Stimulated activated CD4-positive, alpha-beta T cell treated with anti-CD3 and anti-CD28 coated beads, TNF-alpha, amount 100 ng/mL, for 24 hours (primary cell): ENCODE measurements at regions not wholly inside any gene's neighbourhood (a gene's known extent, or its start where the extent isn't known, plus 50 kb on each side); places are given as distances from the start of the nearest gene placed in this dataset.

Experiments
- DNase-seq, 3 experiments: peaks; one replicate each; pipeline ENCODE4 v3.0.0-alpha.2; 2020; ENCODE audit warnings: low read depth in 3 of 3

- no peak for DNase-seq
Observed at GRCh38 chr2:21693081-21693480, 569.3 kb downstream of the TDRD15 start.

DNA sequence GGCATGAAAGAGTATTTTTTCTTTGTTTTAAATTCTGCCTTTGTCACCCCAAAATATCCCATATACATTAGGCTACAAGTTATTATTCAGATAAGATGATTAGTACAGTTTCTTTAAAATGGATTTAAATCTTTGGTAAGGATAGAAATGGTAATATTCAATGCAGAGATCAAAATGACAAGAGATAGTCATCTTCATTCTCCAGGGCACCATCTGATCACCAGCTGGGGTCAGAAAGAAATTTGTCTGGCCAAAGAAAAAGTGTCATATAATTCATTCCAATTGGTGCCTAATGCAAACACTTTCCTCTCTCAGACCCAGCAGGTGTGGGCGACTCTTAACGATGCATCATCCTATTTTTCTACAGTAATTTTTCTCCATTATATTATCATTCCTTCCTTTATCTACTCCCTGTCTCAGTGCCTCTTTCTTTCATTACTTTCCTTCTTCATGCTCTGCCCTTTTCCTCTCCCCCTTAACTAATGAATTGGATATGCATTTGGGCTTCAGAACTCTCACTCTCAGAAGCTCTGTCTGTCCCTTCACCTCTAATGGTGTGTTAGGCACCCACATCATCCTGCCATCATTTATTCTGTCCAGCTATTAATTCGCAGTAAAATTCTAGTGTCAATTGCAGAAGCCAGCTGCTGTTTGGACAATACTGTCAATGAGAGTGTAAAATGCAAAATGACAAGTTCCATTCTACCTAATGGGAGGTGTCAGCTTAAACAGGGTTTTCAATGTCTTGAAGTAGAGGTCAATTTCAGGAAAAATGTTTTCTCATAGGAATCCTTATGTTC is 570.5 kb downstream of the TDRD15 start:
- DNase-seq, result no peak

GRCh38 chr2:21696900-21697299 is 573.1 kb downstream of the TDRD15 start:
- DNase-seq, result no peak

GRCh38 chr2:21700644-21701043 is 576.9 kb downstream of the TDRD15 start:
- DNase-seq, result no peak

DNA sequence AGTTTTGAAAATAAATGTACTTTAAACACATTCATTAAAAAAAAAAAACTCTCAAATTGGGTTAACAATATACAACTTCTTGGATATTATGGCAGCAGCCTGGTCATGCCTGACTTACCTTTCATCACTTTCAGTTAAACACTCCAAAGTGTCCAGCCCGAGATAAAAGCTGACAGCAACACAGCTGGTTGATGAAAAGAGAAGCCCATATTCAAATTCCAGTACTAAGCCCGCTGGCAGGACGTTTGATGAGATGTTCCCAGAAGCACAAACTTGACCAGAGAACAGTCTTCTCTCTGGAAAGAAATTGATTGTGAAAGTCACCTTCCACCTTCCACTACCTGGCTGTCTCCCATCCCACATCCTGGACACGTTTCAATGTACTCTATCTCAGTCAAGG is 586.3 kb downstream of the TDRD15 start:
- no peak for DNase-seq

DNA sequence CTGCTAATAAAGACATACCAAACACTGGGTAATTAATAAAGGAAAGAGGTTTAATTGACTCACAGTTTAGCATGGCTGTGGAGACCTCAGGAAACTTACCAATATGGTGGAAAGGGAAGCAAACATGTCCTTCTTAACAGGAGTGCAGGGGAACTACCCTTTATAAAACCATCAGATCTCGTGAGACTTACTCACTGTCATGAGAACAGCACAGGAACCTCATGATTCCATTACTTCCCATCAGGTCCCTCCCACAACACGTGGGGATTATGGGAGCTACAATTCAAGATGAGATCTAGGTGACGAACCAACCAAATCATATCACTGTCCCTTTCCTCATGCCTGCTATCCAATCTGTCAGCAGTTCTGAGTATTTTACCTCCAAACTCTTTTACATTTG is 586.7 kb downstream of the TDRD15 start:
- no peak for DNase-seq

- no peak for DNase-seq
Observed at GRCh38 chr2:21715887-21716286, 592.1 kb downstream of the TDRD15 start.

- DNase-seq, result no peak
Observed at GRCh38 chr2:21727101-21727500, 603.3 kb downstream of the TDRD15 start.

DNA sequence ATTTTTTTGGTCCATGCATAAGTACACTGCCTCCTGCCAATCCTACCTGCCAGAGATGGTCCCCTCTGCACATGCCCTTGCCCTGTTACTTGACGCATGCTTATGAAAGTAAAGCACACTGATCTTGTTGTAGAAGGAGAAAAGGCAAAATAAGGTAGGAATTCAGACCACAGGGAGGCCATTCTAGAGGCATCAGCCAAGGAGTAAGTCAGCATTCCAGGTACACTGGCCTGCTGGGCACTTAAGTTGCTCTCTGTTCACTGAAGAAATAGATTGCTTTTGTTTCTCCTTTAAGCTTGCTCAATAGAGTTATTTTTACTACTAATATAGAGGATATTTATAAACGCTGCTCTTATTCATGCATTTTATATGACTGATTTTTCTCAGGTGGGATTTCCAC is 604.4 kb downstream of the TDRD15 start:
- DNase-seq, result no peak

DNA sequence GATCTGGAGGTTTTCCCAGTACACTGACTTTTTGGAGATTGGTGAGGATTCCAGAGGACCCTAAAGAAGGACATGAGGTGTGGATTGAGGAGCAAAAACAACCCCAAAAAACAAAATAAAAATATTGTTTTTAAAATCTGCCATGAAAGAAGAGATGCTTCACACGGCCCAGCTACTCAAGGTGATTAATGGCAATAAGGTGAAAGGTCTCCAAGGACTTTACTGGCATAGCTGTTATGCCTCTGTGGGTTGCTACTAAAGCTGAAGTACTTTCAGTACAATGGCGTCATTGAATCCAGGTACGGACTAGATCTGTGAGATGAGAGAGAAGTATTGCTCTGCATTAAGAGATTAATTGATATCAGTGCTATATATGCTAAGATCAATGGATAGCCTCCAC is 606.4 kb downstream of the TDRD15 start:
- no peak for DNase-seq

DNA sequence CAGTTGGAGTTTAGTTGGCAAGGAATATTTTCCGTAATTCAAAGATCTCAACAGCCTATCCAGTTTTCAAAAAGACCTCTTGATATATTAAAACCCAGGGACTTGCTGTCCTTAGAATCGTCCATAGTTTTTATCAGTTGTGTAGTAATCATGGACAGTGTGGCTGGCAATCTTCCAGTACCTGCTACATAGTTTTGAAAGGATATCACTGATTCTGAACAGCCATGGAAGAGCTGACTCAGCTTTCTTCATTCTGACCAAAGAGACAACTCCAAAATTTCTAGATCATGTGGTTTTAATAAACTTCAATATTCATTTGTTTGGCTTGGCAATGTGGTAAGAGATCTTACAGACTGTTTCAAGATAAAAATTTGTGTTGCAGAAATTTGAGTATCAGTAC is 616.7 kb downstream of the TDRD15 start:
- DNase-seq, result no peak

DNA sequence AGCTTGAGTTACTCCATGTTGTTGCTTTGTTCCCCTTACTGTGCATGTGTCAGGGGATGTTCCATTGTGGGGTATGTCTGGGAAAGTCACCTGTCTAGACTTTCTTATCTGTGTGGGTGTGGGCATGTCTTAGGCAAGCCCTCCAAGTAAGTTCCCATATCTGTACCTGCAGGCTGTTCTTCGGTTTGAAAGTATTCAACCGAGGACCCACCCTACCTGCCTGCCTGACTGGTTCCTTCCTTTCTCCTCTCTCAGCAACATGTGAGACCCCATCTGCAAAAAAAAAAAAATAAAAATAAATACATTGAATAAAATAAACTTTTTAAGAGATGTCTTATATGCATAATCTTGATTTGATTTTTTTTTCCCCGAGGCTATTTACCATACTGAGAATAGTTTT is 622.7 kb downstream of the TDRD15 start:
- DNase-seq, result no peak

GRCh38 chr2:21748501-21748900 is 624.7 kb downstream of the TDRD15 start:
- no peak for DNase-seq

GRCh38 chr2:21754164-21754788 is 630.5 kb downstream of the TDRD15 start:
- no peak for DNase-seq

- no peak for DNase-seq
Observed at GRCh38 chr2:21757805-21758430, 634.1 kb downstream of the TDRD15 start.

GRCh38 chr2:21759819-21760218 is 636.1 kb downstream of the TDRD15 start:
- no peak for DNase-seq

DNA sequence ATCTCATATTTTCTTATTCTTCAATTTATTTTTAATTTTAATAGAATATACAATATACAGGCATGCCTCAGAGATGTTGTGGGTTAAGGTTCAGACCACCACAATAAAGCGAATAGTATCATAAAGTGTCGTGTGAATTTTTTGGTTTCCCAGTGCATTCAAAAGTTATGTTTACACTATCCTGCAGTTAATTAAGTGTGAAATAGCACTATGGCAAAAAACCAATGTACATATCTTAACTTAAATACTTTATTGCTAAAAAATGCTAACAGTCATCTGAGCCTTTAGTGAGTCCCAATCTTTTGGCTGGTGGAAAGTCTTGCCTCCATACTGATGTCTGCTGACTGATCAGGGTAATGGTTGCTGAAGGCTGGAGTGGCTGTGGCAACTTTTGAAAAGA is 637.6 kb downstream of the TDRD15 start:
- no peak for DNase-seq

DNA sequence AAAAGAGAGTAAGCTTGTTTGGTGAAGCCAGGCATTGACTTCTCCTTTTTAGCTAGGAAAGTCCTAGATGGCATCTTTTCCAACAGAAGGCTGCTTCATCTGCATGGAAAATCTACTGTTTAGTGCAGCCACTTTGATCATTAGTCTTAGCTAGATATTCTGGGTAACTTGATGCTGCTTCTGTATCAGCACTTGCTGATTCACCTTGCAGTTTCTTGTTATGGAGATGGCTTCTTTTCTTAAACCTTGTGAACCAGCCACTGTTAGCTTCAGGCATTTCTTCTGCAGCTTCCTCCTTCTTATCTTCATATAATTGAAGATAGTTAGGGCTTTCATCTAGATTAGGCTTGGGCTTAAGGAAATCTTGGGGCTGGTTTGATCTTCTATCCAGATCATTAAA is 639.7 kb downstream of the TDRD15 start:
- DNase-seq, result no peak

DNA sequence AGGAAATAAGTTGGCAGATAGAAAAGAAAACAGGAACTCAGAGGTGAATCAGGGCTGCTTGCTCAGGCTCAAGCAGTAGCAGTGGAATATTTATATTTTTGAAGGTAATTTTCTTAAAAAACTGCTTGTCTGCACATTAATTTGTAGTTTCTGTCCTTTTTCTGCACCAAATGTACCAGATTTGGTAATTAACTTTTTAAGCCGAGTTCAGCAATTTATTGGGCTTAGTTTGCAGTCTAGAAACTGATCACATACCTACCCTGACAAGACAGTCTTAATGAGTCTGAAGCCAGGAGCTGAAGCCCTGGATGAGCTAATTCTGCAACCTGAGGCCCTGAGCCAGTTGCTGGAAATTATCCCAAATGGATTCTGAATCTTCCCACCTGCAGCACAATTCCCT is 647.0 kb downstream of the TDRD15 start:
- DNase-seq, result no peak

- DNase-seq, result no peak
Observed at GRCh38 chr2:21772624-21773023, 648.9 kb downstream of the TDRD15 start.

DNA sequence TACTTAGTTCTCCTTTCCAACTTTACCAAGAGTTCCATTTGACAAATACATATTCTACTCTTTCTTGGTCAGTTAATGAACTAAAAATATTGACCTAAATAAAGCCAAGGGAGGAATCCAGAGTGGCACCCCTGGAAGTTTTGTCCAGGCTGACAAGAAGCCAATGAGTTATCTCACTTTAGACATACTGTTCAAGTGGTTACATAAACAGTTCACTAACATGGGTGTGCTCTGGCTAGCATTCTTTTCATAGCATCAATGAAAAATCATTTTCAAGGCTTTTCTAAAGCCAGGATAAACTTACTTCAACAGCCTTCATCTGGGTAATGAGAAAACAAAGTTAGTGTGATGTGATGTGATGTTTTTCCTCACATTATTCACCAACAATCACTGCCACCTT is 649.4 kb downstream of the TDRD15 start:
- DNase-seq, result no peak

DNA sequence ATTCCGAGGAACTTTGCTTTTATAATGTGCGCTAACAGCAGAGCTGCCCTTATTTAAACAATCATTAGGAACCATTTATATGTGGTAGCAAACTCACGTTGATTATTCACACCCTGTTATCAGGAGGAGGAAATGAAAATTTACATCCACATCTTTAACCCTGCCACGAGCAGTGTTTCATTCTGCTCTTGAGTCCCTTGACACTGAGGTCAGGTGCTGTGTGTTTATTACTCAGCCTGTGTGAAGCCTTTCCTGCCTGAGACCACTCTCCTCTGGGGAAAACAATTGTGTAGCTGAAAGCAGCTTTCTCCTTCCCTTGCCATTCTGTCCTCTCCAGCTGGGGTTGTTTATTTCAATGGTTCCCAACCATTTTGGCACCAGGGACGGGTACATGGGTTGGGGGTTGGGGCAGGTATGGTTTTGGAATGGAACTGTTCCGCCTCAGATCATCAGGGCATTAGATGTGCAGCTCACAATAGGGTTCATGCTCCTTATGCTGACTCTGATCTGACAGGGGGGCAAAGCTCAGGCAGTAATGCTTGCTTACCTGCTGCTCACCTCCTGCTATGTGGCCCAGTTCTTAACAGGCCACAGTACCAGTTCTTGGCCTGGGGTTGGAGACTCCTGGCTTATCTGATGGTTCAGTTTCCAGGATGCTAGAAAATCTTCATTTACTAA is 651.1 kb downstream of the TDRD15 start:
- no peak for DNase-seq

DNA sequence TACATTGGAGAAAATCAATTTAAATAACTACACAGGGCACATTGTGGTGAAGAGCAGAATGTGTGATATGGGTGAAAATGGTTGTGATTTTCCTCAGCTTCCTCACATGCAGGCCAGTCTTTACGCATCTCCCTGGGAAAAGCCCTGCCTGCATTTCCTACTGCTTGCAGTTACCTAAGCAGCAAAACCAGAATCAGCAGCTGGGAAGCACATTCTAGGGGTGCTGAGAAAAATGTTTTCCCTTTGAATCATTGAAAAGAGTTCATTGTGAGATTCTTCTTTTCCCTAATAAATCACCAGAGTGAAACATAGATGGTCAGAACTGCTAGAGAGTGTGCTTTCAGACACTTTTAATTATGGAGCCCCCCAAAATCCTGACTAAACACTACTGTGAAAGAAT is 656.0 kb downstream of the TDRD15 start:
- no peak for DNase-seq
